K562 (cell line): ENCODE measurements at regions not wholly inside any gene's neighbourhood (a gene's known extent, or its start where the extent isn't known, plus 50 kb on each side); places are given as distances from the start of the nearest gene placed in this dataset.

Experiments used
- ELF1 ChIP-seq: fragments of 200-800 bp; sonication (Bioruptor generic); IDR thresholded peaks from 2 replicates; pipeline ENCODE4 v1.6.1; 2016; ENCODE audit warnings: missing genetic modification characterization, missing compliant biosample characterization
- EP300 ChIP-seq: IDR thresholded peaks from 2 replicates; pipeline ENCODE4 v1.6.1; 2012; ENCODE audit warnings: low read length, improper control_type of control experiment
- GTF2F1 ChIP-seq: IDR thresholded peaks from 2 replicates; pipeline ENCODE4 v1.6.1; 2011; ENCODE audit warnings: low read depth, low read length, improper control_type of control experiment
- HDAC2 ChIP-seq: fragments of 450-650 bp; IDR thresholded peaks from 2 replicates; pipeline ENCODE4 v1.6.1; 2016; ENCODE audit warnings: mild to moderate bottlenecking
- LEF1 ChIP-seq: fragments of 450-650 bp; IDR thresholded peaks from 2 replicates; pipeline ENCODE4 v1.6.1; 2016; ENCODE audit warnings: mild to moderate bottlenecking
- MCM3 ChIP-seq: fragments of 450-650 bp; IDR thresholded peaks from 2 replicates; pipeline ENCODE4 v1.6.1; 2016
- NFYB ChIP-seq: IDR thresholded peaks from 2 replicates; pipeline ENCODE4 v1.6.1; 2011; ENCODE audit warnings: mild to moderate bottlenecking, moderate library complexity; ENCODE audit not compliant: insufficient read length; ENCODE audit errors: extremely low read depth
- POLR2AphosphoS2 ChIP-seq: IDR thresholded peaks from 2 replicates; pipeline ENCODE4 v1.6.1; 2012; ENCODE audit warnings: low read length, improper control_type of control experiment
- POLR2AphosphoS5 ChIP-seq: IDR thresholded peaks from 2 replicates; pipeline ENCODE4 v1.6.1; 2011; ENCODE audit warnings: mild to moderate bottlenecking, low read depth, low read length, moderate library complexity; ENCODE audit not compliant: control insufficient read depth, insufficient read depth
- SMC3 ChIP-seq: conservative IDR thresholded peaks from 2 replicates; pipeline ENCODE4 v1.6.1; 2011; ENCODE audit warnings: low read depth, low read length, improper control_type of control experiment; ENCODE audit not compliant: insufficient read depth
- ZNF121 ChIP-seq: sonication (generic); formaldehyde crosslinking; conservative IDR thresholded peaks from 2 replicates; pipeline ENCODE4 v1.8.0; 2022; ENCODE audit warnings: missing genetic modification reagents
- ZNF830 ChIP-seq: fragments of 250-450 bp; sonication (Bioruptor Pico); IDR thresholded peaks from 2 replicates; pipeline ENCODE4 v1.5.0; 2021; ENCODE audit warnings: mild to moderate bottlenecking
- TF ChIP-seq, protein P1 (sequence below): sonication (generic); formaldehyde crosslinking; IDR thresholded peaks from 2 replicates; pipeline ENCODE4 v1.9.0; 2022; ENCODE audit warnings: mild to moderate bottlenecking, missing genetic modification reagents

DNA sequence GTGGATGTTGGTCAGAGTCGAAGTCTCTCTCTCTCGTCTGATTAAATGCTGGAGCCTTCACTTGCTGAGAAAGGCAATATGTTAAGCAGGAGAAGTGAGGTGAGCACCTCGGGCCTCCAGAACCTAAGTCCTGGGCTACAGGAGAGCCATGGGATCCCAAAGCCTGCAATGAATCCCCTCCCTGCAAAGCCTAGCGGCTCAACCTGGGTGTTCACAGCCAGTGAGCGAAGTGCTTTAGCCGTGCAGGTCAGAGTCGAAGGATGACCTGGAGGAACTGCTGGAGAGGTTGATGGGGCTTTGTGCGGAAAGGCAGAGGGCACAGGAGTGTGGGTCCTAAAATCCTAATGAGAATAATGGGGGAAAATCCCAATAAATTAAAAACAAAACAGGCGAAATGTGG lies 267.8 kb downstream of the ENGASE start:
- TF ChIP-seq MCM3, result no peak
- TF ChIP-seq SMC3, result no peak
- no peak for TF ChIP-seq LEF1
- TF ChIP-seq NFYB, result no peak
- no peak for TF ChIP-seq GTF2F1
- no peak for TF ChIP-seq EP300
- TF ChIP-seq ELF1, result no peak
- TF ChIP-seq POLR2AphosphoS5, result no peak
- no peak for TF ChIP-seq HDAC2
- TF ChIP-seq ZNF121 (CRISPR knock-in tag), result no peak
- TF ChIP-seq ZNF830 (CRISPR knock-in tag), result no peak
- TF ChIP-seq POLR2AphosphoS2, result no peak
- TF ChIP-seq, protein P1, sequence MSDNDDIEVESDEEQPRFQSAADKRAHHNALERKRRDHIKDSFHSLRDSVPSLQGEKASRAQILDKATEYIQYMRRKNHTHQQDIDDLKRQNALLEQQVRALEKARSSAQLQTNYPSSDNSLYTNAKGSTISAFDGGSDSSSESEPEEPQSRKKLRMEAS, result no peak
